Right hindlimb (tissue), 1 donor: ENCODE measurements at regions not wholly inside any gene's neighbourhood (a gene's known extent, or its start where the extent isn't known, plus 50 kb on each side); places are given as distances from the start of the nearest gene placed in this dataset.

ENCODE experiments used
- DNase-seq: peaks from one replicate; pipeline ENCODE4 v3.0.0-alpha.2; 2018

GRCh38 chr2:199019898-199020507, 437.7 kb downstream of the SATB2 start:
- peak; percentile 14 for DNase-seq

GRCh38 chr2:199018826-199019225, 438.9 kb downstream of the SATB2 start:
- DNase-seq, result no peak

GRCh38 chr2:199015072-199015471, 442.7 kb downstream of the SATB2 start:
- no peak for DNase-seq

DNA sequence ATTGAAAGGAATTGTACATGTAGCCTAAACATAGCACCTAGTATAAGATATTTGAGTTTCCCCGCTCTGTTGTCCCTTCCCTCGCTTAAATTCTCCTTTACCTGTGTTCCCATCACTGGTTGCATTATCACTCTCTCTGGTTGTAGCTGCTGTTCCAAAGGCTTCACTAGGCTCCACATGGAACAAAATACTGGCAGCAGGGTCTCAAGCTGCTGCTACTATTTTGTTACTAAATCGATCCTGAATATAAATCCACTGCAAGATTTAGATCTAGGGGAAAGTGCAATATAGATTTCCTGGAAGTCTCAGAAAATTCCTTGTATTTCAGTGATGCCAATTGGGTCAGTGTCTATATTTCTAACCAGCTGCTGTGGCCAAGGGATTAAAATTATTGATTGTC, 443.5 kb downstream of the SATB2 start:
- DNase-seq, result no peak

GRCh38 chr2:199011908-199012307, 445.8 kb downstream of the SATB2 start:
- DNase-seq, result peak; percentile 17

GRCh38 chr2:198994678-198995077, 463.1 kb downstream of the SATB2 start:
- DNase-seq, result no peak

DNA sequence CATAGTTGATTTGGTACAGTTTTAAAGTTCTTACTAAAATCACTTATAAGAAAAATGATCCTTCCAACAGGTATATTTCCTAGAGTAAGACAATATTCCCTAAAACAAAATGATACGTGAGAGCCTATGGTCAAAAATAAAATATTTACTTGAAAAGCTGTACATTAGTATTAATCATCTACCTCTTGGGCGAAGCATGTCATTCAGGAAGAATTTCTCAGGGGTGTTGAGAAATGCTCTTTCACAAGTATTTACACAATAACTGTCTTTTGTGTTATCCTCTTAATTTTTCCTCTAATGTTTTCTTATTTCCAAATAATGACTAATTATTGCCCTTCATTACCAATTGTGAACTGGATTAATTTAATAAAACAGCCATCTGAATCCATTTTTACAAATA, 466.3 kb downstream of the SATB2 start:
- DNase-seq, result no peak

GRCh38 chr2:198975779-198976178, 482.0 kb downstream of the SATB2 start:
- DNase-seq, result no peak

- DNase-seq, result no peak
Observed at GRCh38 chr2:198973785-198974184, 484.0 kb downstream of the SATB2 start.

GRCh38 chr2:198973181-198973580, 484.6 kb downstream of the SATB2 start:
- no peak for DNase-seq

DNA sequence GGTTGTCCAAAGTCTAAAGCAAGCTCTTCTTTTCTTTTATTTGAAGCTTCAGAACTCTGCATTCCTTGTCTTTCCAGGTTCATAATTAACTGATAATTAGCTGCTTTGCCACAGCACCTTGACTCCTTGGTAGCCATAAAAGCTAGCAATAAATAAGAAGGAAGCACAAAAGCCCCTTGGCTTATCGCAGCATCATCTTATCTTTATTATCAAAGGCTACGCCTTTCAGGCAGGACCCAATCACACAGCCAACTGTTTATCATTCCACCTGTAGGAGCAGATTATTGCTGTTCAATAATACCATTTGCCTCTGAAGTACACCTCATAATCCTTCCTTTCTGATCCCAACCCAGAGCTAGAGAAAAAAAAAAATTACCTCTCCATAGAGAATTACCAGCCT, 489.2 kb downstream of the SATB2 start:
- no peak for DNase-seq

- no peak for DNase-seq
Observed at GRCh38 chr2:198966269-198966668, 491.5 kb downstream of the SATB2 start.

GRCh38 chr2:198961547-198961946, 496.2 kb downstream of the SATB2 start:
- DNase-seq, result no peak

DNA sequence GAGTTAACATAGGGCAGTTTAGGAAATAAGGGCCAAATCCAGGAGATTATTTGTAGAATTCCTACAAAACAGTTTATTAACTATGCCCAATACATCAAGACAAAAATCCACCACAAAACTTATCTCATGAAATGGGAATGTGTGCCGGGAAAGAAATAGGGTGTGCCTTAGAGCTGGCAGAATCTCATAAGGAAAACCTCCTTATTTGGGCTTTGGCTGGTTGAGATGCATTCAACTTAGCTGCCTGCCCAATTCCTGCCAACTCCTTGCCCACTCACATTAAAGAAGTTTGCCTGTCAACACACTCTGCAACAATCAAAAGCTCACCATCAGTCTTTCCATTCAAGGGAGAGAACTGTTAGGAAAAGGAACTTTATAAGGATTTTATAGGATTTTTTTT, 500.6 kb downstream of the SATB2 start:
- DNase-seq, result no peak

DNA sequence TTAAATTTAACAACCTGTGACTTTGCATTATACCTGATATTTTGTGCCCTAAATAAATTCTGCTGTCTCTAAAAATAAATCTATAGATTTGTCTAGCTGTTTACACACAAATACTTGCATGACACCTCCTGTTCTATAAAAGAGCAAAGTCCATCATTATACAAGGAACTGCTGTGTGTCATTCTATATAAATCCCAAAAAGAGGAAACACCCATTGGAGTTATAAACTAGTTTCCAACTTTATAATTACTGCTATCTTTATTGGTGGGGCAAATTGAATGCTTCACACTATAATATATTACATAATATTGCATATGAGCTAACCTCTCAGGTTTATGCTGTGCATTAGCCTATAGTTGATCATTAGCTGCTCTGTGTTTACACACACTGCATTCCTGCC, 504.4 kb downstream of the SATB2 start:
- DNase-seq, result no peak

DNA sequence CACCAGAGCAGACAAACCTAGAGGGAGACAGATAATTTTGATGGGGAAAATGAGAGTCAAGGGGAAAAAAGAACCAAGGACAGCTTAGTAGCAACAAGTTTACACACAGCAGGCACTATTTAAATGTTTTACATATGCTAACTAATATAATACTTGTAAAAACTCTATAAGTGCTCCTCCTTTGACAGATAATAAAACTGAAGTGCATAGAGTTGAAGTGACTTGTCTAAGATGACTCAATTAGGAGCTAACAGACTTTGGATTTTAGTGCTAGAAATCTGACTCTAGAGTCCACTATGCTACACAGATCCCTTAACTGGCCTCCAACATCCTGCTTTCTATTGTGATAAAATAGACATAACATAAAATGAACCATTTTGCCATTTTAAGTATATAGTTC, 506.9 kb downstream of the SATB2 start:
- DNase-seq, result no peak

DNA sequence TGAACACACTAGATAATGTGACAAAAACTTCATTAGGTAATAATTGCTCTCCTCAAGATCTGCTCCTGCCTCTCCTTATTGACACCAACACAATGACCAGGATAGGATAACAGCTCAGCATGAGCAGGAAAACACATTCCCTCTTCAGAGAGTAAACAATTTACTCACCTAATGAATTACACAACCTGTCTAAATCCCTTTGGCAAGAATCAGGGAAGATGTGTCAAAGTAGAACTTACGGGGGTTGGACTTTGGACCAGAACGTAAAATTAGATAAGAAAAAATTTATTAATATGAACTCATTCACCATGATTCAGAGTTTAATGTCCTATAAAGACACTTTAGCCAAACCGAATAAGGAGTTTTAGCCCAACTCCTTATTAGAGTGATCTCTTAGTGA, 512.2 kb downstream of the SATB2 start:
- no peak for DNase-seq

- no peak for DNase-seq
Observed at GRCh38 chr2:198930170-198930569, 527.6 kb downstream of the SATB2 start.

DNA sequence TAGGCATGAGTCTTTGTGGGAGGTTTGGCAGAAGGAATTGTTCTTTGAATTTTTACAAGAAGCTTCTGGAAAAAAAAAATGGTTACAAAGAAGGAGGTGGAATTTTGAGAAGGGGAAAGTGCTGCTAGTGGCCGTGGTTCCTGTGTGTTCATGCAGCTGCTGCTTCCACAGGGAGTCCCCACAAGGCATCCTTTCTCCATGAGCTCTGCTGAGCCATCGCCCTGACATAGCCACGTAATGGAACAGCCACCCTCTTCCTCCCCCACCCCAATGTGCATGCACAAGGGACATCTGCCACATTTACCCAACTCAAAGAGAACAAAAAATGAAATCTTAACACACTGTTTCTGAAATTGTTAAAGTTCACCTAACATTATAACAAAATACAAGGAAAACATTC, 529.7 kb downstream of the SATB2 start:
- DNase-seq, result no peak

- DNase-seq, result no peak
Observed at GRCh38 chr2:198917926-198918720, 539.6 kb downstream of the SATB2 start.

- DNase-seq, result no peak
Observed at GRCh38 chr2:198917275-198917674, 540.5 kb downstream of the SATB2 start.

DNA sequence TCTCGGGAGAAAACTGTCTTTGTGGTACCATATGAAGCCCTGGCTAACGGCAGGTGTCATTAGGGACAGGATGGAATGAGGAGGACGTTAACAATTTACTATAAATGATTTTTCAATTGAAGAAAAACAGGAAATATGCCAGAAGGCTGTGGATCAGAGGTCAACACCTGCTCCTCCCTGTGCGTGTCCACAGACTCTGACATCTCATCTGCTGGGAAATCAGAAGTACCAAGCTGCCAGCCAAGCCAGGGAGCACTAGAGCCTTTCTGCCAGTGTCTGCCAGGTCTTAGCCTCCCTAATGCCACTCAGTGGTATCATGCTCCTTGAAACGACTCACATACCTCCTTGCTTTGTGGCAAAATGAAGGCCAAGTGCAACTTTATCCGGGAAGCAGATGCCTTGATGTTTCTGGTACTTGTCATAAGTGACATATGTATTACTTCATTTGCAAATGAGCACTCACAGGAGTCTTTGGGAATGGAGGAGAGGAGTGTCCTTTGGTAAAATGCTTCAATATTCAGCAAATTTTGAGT, 541.1 kb downstream of the SATB2 start:
- no peak for DNase-seq

- no peak for DNase-seq
Observed at GRCh38 chr2:198913394-198914152, 544.2 kb downstream of the SATB2 start.
